NOMO-1 (cell line): ENCODE measurements at regions not wholly inside any gene's neighbourhood (a gene's known extent, or its start where the extent isn't known, plus 50 kb on each side); places are given as distances from the start of the nearest gene placed in this dataset.

ENCODE experiments used
- DNase-seq, 2 experiments: peaks; one replicate each; lab custom pipeline; 2025; ENCODE audit not compliant: unreplicated experiment in 2 of 2; lab: John Stamatoyannopoulos, UW

DNA sequence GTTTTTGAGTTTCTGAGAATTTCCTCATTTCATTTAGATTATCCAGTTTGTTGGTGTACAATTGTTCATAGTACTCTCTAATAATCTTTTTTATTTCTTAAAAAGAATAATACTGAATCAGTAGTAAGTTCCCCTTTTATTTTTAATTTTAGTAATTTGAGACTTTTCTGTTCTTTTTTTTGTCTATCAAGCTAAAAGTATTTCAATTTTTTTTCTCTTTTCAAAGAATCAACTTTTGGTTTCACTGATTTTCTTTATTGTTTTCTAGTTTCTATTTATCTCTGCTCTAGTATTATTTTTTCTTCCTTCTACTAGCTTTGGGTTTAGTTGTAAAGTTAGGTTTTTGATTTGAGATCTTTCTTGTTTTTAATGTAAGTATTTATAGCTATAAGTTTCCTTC lies 60.6 kb upstream of the ARL15 start:
- DNase-seq: no peak

DNA sequence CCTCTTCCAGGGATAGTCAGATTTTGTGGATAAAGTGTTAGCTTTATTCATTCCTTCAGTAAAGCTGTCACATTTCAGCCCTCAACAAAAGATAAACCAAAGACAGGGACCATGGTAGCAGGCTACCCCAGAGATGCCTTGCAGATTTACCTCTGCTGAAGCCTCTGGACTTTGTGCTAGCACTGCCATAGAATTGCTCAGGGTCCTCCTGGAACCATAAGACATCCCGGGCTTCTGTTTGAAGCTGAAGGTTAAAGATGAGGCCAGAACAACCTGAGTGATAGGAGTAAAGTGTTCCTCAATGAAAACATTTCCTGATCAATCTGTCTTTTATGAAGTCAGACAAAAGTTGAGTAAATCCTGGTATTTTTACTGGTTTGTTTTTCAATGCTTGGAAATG lies 57.5 kb upstream of the ARL15 start:
- DNase-seq: no peak

DNA sequence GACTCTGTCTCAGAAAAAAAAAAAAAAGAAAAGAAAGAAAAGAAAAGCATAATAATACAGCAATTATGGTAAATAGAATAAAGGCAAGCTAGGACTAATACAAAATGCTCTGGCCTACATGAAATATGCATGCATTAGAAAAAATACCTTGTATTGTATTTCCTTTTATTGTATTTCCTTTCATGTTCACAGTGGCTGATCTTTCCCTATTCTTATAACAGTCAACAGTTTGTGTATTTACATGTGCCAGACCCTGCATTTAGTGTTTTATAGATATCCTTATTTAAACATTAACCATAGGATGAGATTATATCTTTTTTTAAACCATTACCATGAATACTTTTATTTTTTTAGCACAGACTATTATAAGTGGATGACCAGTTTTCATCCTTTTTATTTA lies 56.3 kb upstream of the ARL15 start:
- DNase-seq: no peak

DNA sequence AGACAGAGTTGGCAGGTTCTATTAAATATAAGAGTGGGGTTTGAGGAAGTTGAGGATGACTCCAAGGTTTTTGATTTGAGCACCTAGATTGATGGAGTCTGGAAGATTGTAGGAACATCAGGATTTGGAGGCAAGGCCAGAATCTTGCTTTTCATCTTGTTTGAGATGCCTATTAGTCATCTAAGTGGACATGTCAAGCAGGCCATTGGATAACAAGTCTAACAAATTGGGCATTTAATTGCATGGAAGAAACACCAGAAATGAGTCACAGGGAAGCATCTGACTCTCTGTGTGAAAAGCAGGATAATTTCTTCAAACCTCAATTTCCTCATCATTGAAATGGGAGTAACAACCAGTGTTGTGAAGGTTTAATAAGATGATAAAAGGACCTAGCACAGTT lies 53.3 kb upstream of the ARL15 start:
- no peak for DNase-seq

DNA sequence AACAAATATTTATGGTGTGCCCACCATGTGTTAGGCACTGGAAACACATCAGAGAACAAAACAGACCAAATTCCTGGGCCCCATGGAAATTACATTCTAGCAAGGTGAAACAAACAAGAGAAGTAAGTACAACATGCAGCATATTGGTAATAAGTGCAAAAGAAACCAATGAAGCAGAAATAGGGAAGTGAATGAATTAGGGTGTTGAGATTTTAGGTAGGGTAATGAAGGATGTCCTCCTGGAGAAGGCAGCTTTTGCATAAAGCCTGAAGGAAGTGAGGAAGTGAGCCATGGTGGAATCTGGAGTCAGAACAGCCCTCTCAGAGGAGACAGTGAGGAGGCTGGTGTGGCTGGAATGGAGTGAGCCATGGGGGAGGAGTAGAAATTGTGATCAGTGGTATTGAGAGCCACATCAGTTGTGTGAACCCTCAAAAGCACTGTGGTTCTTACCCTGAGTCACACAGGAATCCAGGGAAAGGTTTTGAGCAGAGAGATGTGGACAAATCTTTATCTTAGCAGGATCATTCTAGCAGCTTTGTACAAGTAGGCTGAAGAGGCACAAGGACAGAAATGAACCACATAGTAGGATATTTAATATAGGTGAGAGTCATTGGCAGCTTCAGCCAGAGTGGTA lies 52.7 kb upstream of the ARL15 start:
- no peak for DNase-seq

DNA sequence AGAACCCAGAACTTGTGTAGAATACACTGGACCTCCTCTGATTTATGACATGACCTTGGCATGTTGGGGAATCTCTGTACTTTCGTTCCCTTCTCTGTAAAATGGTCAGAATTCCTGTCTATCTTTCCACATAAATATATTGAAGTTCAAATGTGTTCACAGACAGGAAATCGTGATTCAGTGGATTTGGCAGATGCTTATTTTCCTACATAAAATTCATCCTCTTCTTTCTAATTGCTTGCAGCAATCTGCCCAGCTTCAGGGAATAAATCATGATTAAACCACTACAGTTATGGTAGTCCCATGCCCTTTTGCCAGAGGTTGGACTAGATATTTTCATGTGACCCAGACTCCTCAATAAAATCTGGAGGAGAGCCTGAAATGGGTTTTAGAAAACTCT lies 52.1 kb upstream of the ARL15 start:
- no peak for DNase-seq

DNA sequence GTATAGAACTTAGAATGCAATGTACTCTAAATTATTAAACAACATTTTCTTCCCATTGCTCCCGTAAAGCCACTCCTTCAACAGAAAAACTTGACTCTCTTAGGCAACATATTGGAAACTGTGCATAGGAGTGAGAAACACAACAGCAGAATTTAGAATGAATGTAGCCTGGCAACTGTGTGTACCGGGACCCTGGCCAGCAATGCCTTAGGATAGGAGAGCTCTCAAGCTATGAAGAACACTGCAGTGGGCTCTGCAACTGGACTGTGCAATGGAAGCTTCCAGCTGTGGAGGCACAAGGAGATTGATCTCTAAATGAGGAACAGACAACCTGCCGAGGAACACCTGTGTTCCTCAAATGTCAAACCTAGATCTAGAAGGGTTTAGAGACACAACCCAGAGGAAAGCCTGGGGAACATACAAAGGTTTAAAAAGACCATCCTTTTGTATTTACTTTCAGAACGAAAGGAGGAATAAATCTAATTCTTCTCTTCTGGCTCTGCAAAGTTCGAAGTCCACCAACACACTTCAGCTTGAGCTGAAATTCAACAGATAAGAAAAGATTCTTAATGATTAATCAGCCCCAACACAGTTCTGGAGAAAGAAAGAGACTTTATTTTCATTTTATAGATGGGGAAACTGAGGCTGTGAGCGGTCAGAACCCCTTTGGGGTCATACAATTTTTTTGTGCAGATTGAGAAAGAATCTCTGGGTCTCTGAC lies 51.5 kb upstream of the ARL15 start:
- no peak for DNase-seq

DNA sequence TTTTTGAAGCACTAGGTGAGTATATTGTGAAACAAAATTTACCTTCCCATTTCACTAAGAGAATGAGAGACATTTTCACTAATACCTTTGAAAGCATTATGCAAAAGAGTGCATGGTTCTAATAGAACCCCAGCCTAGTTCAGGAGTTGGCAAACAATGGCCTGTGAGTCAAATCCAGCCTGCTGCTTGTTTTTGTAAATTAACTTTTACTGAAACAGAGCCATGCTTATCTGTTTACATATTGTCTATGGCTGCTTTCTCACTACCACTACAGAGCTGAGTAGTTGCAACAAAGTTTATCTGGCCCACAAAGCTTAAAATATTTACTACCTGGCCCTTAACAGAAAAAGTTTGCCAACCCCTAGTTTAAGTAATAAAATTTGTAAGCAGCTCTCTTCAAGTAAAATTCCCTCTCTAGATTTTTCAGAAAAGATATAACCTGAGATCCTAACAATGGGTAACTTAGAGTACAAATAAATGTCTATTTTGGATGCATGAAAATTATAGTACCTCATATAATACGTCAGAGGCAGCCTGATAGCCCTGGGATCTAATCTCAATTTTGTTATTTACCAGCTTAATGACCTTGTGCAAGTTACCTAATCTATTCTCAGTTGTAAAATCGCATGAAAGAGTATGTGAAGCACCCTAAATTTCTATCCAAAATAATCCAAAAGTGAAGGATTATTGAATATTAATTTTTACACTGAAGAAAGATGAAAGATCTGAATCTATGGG lies 50.7 kb upstream of the ARL15 start:
- no peak for DNase-seq
